Left lung (tissue), 4 donors: ENCODE measurements at regions not wholly inside any gene's neighbourhood (a gene's known extent, or its start where the extent isn't known, plus 50 kb on each side); places are given as distances from the start of the nearest gene placed in this dataset.

Experiments used
- ATAC-seq: fragments of 200-7000 bp; cut with Tn5 transposase; one replicate; pipeline ENCODE4 v1.9.1; 2020; ENCODE audit warnings: moderate library complexity
- DNase-seq, 4 donors: peaks; one replicate each; pipeline ENCODE4 v3.0.0-alpha.2; 2013 to 2020
- H3K27ac ChIP-seq, 2 donors: fragments of 200-600 bp; sonication (generic) in 1 of 2; one replicate each; pipeline versions ENCODE4 v1.5.0 to v1.8.0; 2020 to 2021
- H3K27me3 ChIP-seq, 2 donors: fragments of 200-600 bp; sonication (generic) in 1 of 2; one replicate each; pipeline versions ENCODE4 v1.5.0 to v1.8.0; 2020 to 2021
- H3K36me3 ChIP-seq, 2 donors: fragments of 200-600 bp; sonication (generic) in 1 of 2; one replicate each; pipeline versions ENCODE4 v1.5.0 to v1.8.0; 2020 to 2021
- H3K4me1 ChIP-seq, 2 donors: fragments of 200-600 bp; one replicate each; pipeline ENCODE4 v1.8.0; 2021
- H3K4me3 ChIP-seq, 2 donors: fragments of 200-600 bp; sonication (generic) in 1 of 2; one replicate each; pipeline versions ENCODE4 v1.5.0 to v1.8.0; 2020 to 2021; ENCODE audit warnings: mild to moderate bottlenecking in 1 of 2
- H3K9me3 ChIP-seq, 2 donors: fragments of 200-600 bp; sonication (generic) in 1 of 2; one replicate each; pipeline versions ENCODE4 v1.5.0 to v1.8.0; 2020 to 2021
- intact Hi-C, 2 donors: fragments of 100-400 bp; cut with DNase I; formaldehyde crosslinking; loops; one replicate each; pipeline versions ENCODE4 v1.11.2 to v1.14.2; 2022
- TF ChIP-seq, protein P1 (sequence below), 2 donors: fragments of 200-600 bp; sonication (generic) in 1 of 2; IDR thresholded peaks; one replicate each; pipeline versions ENCODE4 v1.5.0 to v1.8.0; 2021; ENCODE audit warnings: antibody characterized with exemption in 2 of 2
- donor health status: DM: no; HTN: yes; CAD: no.
- donor health status: DM: no; HTN: no; CAD: no.

DNA sequence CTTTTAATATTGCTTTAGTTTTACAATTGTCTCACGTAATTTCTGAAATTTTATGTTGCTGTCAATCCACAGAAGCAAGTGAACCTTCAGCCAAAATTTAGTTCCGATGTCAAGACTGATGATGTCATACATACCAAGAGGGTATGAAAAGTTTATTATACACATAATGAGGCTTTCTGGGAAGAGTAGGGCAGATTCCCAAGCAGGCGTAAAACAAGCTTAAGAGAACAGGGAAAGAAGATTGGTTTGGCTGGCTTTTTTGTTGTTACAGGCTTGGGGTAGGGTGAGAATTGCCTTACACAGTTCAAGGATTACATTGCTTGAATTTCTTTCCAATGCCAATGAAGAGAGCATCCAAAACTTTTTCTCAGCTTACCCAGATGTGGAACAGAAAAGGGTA is 1962.9 kb upstream of the CDH6 start:
- DNase-seq (no peak), ATAC-seq (no peak)
- intact Hi-C loops, result no loop called here
- Histone ChIP-seq H3K4me3 (no peak overlapping the region), H3K4me1 (no peaks in the 10 kb centered on the region), H3K27ac (no peak overlapping the region), H3K27me3 (no peaks in the 10 kb centered on the region), H3K9me3 (no peaks in the 10 kb centered on the region), H3K36me3 (no peaks in the 10 kb centered on the region)
- TF ChIP-seq, protein P1, sequence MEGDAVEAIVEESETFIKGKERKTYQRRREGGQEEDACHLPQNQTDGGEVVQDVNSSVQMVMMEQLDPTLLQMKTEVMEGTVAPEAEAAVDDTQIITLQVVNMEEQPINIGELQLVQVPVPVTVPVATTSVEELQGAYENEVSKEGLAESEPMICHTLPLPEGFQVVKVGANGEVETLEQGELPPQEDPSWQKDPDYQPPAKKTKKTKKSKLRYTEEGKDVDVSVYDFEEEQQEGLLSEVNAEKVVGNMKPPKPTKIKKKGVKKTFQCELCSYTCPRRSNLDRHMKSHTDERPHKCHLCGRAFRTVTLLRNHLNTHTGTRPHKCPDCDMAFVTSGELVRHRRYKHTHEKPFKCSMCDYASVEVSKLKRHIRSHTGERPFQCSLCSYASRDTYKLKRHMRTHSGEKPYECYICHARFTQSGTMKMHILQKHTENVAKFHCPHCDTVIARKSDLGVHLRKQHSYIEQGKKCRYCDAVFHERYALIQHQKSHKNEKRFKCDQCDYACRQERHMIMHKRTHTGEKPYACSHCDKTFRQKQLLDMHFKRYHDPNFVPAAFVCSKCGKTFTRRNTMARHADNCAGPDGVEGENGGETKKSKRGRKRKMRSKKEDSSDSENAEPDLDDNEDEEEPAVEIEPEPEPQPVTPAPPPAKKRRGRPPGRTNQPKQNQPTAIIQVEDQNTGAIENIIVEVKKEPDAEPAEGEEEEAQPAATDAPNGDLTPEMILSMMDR (IDR thresholded peaks at IDR 0.05), result no peak

DNA sequence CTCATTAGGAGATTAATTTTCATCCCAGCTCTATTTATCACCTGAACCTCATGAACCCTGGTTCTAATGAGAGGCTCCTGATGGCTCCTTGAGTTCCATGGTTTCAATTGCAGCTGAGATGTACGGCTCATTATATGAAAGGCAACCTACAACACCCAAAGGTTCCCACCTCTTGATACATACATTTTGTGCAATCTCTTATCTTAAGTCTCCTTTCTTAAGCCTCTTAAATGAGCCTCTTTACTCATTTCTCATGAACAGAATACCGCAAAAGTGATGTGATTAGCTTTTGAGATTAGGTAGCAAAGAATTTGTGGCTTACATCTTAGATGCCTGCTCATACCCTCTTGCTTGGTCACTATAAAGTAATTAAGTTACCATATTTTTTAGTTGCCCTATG is 1964.0 kb upstream of the CDH6 start:
- Histone ChIP-seq H3K4me1 (no peaks in the 10 kb centered on the region), H3K27me3 (no peaks in the 10 kb centered on the region), H3K9me3 (no peaks in the 10 kb centered on the region), H3K27ac (no peak overlapping the region), H3K4me3 (no peak overlapping the region), H3K36me3 (no peaks in the 10 kb centered on the region)
- ATAC-seq, result no peak
- DNase-seq, result no peak
- TF ChIP-seq, protein P1 (IDR thresholded peaks at IDR 0.05), result no peak
- intact Hi-C loops, result no loop called here

DNA sequence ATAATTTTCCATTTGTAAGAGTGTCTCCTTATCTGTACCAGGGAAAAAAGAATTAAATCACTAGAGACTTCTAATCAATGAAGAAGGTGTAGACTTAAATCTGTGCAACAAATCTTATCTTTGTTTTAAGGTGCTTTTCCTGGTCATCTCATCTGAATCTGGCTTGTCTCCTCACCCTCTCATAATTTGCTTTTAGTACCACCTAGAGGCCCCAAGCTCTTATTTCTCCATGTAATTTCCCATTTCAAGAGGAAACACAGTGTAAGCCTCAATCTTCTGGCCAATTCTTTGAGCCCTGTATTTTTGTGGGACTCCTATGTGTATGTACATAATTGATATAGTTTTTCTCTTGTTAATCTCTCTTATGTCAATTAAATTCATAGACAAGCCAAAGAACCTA is 1975.3 kb upstream of the CDH6 start:
- Histone ChIP-seq H3K9me3 (no peaks in the 10 kb centered on the region), H3K27ac (no peak overlapping the region), H3K36me3 (no peaks in the 10 kb centered on the region), H3K27me3 (no peaks in the 10 kb centered on the region), H3K4me1 (no peaks in the 10 kb centered on the region), H3K4me3 (no peak overlapping the region)
- intact Hi-C loops, result no loop called here
- DNase-seq (no peak), ATAC-seq (no peak)
- TF ChIP-seq, protein P1 (IDR thresholded peaks at IDR 0.05), result no peak

DNA sequence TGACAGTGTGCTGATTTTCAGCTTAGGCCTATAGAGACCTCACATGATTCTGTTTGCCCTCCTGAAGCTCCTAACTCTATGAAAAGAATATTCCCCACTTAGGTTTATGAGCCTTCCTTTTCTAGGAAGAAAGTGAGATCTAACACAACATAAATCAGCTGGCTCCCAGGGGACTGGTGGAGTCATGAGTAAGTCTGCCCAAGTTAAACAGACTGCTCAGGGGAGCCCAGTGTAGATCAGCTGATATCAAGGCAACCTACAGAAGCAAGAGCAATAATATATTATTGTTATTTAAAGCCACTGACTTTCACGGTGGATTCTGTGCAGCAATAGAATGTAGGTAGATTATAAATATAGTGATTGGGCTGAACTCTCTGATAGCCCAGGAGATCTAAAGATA is 1978.6 kb upstream of the CDH6 start:
- intact Hi-C loops, result no loop called here
- Histone ChIP-seq H3K4me1 (no peaks in the 10 kb centered on the region), H3K4me3 (no peak overlapping the region), H3K27ac (no peak overlapping the region), H3K36me3 (no peaks in the 10 kb centered on the region), H3K9me3 (no peaks in the 10 kb centered on the region), H3K27me3 (no peaks in the 10 kb centered on the region)
- TF ChIP-seq, protein P1 (IDR thresholded peaks at IDR 0.05), result no peak
- ATAC-seq, result no peak
- DNase-seq, result no peak

DNA sequence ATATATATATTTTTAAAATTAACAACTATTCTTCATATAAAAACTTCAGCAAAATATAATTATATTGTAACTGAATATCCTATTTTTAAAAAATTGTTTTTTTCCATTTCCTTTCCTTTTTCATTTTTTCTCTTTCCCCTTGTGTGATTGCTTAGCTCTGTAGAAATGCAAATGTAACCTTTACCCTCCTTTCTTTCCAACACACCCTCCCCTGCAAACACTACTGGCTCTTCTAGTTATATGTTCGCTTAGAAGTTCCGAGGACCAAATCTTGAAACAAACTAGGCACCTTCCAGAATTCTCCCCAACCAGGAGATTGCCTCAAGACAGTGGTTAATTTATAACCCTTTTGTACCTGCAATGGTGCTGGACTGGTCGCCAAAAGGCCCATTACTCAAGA is 1980.0 kb upstream of the CDH6 start:
- no peak overlapping the region for H3K27ac ChIP-seq
- H3K27me3 ChIP-seq, result no peaks in the 10 kb centered on the region
- DNase-seq (no peak), ATAC-seq (no peak)
- no peaks in the 10 kb centered on the region for H3K9me3 ChIP-seq
- TF ChIP-seq, protein P1 (IDR thresholded peaks at IDR 0.05), result no peak
- no peaks in the 10 kb centered on the region for H3K4me1 ChIP-seq
- intact Hi-C loops, result no loop called here
- H3K36me3 ChIP-seq, result no peaks in the 10 kb centered on the region
- no peak overlapping the region for H3K4me3 ChIP-seq
